SU-DHL-6 (cell line): ENCODE measurements at regions not wholly inside any gene's neighbourhood (a gene's known extent, or its start where the extent isn't known, plus 50 kb on each side); places are given as distances from the start of the nearest gene placed in this dataset.

Source experiments
- EZH2phosphoT487 ChIP-seq: fragments of 200-600 bp; sonication (generic), shearing (Covaris generic); conservative IDR thresholded peaks from 2 replicates; pipeline ENCODE4 v1.6.1; 2018; ENCODE audit warnings: mild to moderate bottlenecking, antibody characterized with exemption, low read length, moderate library complexity, mixed read lengths
- TF ChIP-seq, protein P1 (sequence below): fragments of 200-600 bp; sonication (generic); IDR thresholded peaks from one replicate; pipeline ENCODE4 v1.5.1; 2017; ENCODE audit warnings: antibody characterized with exemption, mild to moderate bottlenecking, low read length, moderate library complexity; ENCODE audit not compliant: insufficient read depth, poor library complexity, severe bottlenecking

DNA sequence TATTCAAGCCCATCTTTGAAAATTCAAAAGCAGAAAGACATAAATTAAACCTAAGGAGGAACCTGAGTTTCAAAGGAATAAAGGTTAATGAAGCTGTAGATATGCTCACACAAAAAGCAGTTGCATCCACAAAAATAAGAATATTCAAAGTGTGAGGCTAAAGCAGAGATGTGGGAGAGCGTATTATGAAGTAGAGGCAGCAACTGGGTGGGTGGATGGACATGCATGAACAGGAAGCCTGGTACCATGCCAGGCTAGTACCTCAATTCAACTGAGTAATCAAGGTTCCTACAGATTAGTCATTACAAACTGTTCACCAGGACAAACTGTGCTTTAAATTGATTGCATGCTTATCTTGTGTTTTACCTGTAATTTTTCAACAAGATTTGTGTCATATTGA lies 330.0 kb upstream of the PKDCC start:
- TF ChIP-seq, protein P1, sequence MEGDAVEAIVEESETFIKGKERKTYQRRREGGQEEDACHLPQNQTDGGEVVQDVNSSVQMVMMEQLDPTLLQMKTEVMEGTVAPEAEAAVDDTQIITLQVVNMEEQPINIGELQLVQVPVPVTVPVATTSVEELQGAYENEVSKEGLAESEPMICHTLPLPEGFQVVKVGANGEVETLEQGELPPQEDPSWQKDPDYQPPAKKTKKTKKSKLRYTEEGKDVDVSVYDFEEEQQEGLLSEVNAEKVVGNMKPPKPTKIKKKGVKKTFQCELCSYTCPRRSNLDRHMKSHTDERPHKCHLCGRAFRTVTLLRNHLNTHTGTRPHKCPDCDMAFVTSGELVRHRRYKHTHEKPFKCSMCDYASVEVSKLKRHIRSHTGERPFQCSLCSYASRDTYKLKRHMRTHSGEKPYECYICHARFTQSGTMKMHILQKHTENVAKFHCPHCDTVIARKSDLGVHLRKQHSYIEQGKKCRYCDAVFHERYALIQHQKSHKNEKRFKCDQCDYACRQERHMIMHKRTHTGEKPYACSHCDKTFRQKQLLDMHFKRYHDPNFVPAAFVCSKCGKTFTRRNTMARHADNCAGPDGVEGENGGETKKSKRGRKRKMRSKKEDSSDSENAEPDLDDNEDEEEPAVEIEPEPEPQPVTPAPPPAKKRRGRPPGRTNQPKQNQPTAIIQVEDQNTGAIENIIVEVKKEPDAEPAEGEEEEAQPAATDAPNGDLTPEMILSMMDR: no peak
- no peak for TF ChIP-seq EZH2phosphoT487
